ENCODE measurements at regions not wholly inside any gene's neighbourhood (a gene's known extent, or its start where the extent isn't known, plus 50 kb on each side); places are given as distances from the start of the nearest gene placed in this dataset.

DNA sequence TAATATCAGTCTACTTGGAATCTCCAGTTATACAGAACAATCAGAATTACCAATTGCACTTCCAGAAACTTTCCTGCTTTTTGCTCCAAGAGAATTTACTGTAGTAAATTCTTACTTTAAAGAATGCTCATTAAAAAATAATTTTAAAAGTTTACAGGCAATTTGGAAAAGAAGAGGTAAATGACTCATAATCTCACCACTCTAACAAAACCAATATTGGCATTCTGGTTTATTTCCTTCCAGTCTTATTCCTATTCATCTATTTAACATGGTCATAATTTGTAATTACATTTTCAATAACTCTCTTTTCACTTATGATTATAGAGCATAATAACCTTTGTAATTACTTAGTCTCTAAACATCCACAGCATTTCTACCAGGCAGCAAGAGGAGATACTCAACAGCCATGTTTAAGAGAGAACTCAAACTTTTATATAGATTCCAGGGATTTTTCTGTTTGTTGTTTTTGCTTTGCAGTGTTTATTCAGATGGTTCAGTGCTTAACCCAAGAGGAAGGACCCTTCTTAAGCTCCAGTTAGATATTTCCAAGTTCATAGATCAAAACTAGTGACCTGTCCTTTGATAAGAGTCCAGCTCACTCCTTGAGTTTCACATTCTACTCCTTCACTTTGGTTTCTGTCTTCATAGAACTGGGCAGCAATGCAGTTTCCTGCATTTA is 464.7 kb downstream of the TXNL1 start:
- TF ChIP-seq, protein P1, sequence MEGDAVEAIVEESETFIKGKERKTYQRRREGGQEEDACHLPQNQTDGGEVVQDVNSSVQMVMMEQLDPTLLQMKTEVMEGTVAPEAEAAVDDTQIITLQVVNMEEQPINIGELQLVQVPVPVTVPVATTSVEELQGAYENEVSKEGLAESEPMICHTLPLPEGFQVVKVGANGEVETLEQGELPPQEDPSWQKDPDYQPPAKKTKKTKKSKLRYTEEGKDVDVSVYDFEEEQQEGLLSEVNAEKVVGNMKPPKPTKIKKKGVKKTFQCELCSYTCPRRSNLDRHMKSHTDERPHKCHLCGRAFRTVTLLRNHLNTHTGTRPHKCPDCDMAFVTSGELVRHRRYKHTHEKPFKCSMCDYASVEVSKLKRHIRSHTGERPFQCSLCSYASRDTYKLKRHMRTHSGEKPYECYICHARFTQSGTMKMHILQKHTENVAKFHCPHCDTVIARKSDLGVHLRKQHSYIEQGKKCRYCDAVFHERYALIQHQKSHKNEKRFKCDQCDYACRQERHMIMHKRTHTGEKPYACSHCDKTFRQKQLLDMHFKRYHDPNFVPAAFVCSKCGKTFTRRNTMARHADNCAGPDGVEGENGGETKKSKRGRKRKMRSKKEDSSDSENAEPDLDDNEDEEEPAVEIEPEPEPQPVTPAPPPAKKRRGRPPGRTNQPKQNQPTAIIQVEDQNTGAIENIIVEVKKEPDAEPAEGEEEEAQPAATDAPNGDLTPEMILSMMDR (IDR thresholded peaks at IDR 0.05), result no peak
- Histone ChIP-seq H3K9ac (ENCODE audit: insufficient read depth, low read length, poor library complexity, severe bottlenecking) (no peak overlapping the region), H3K79me2 (ENCODE audit: insufficient read depth, low read length) (no peaks in the 10 kb centered on the region), H3K4me1 (ENCODE audit: control insufficient read depth in 1 of 2, insufficient read depth in 2 of 2, low read length in 2 of 2) (no peaks in the 10 kb centered on the region), H4K20me1 (ENCODE audit: insufficient read depth, low read length) (no peaks in the 10 kb centered on the region), H3K9me3 (replicated peaks in 1 of 2; ENCODE audit: control insufficient read depth in 1 of 2, insufficient read depth in 1 of 2, low read length in 2 of 2) (peaks cover 0 to 3% of the 10 kb centered on the region in 2 donors), H2AFZ (ENCODE audit: insufficient read depth, low read depth, low read length, poor library complexity, severe bottlenecking) (no peak overlapping the region), H3K27me3 (ENCODE audit: control insufficient read depth in 2 of 2, insufficient read depth in 2 of 2, low read length in 2 of 2) (no peaks in the 10 kb centered on the region), H3K4me3 (replicated peaks in 1 of 3; ENCODE audit: low read depth in 2 of 3, low read length in 3 of 3) (no peak overlapping the region), H3K36me3 (replicated peaks in 1 of 2; ENCODE audit: control insufficient read depth in 1 of 2, insufficient read depth in 2 of 2, low read length in 2 of 2) (no peaks in the 10 kb centered on the region), H3K4me2 (replicated peaks; ENCODE audit: extremely low read depth, low read length, poor library complexity, severe bottlenecking) (no peak overlapping the region), H3K27ac (ENCODE audit: low read depth in 1 of 2, low read length in 2 of 2) (no peak overlapping the region)
- Mint-ChIP-seq H3K4me1 (no peaks in the 10 kb centered on the region), H3K9me3 (peaks cover 0 to 9% (median 0%) of the 10 kb centered on the region in 7 donors), H3K27ac (no peak overlapping the region), H3K36me3 (no peaks in the 10 kb centered on the region), H3K4me3 (no peak overlapping the region), H3K27me3 (ENCODE audit: low read depth in 3 of 3) (no peaks in the 10 kb centered on the region)
- intact Hi-C loops (cut with micrococcal nuclease), result no loop called here
- DNase-seq, result no peak

GRCh38 chr18:56172527-56172926 is 465.9 kb downstream of the TXNL1 start:
- H3K27ac ChIP-seq (ENCODE audit: low read depth in 1 of 2, low read length in 2 of 2), result no peak overlapping the region
- H3K9me3 Mint-ChIP-seq, result peaks cover 0 to 9% (median 0%) of the 10 kb centered on the region in 7 donors
- H3K4me1 ChIP-seq (ENCODE audit: control insufficient read depth in 1 of 2, insufficient read depth in 2 of 2, low read length in 2 of 2), result no peaks in the 10 kb centered on the region
- H3K36me3 ChIP-seq (replicated peaks in 1 of 2; ENCODE audit: control insufficient read depth in 1 of 2, insufficient read depth in 2 of 2, low read length in 2 of 2), result no peaks in the 10 kb centered on the region
- WGBS (ENCODE audit: insufficient coverage), result 100% methylated on average over 1 of the region's 2 CpGs
- H3K36me3 Mint-ChIP-seq, result no peaks in the 10 kb centered on the region
- peaks cover 0 to 3% of the 10 kb centered on the region in 2 donors for H3K9me3 ChIP-seq (replicated peaks in 1 of 2; ENCODE audit: control insufficient read depth in 1 of 2, insufficient read depth in 1 of 2, low read length in 2 of 2)
- no peak overlapping the region for H2AFZ ChIP-seq (ENCODE audit: insufficient read depth, low read depth, low read length, poor library complexity, severe bottlenecking)
- no peak overlapping the region for H3K27ac Mint-ChIP-seq
- TF ChIP-seq, protein P1 (IDR thresholded peaks at IDR 0.05), result no peak
- H3K4me1 Mint-ChIP-seq, result no peaks in the 10 kb centered on the region
- H3K4me3 Mint-ChIP-seq, result no peak overlapping the region
- intact Hi-C loops (cut with micrococcal nuclease), result no loop called here
- H3K79me2 ChIP-seq (ENCODE audit: insufficient read depth, low read length), result no peaks in the 10 kb centered on the region
- H3K9ac ChIP-seq (ENCODE audit: insufficient read depth, low read length, poor library complexity, severe bottlenecking), result no peak overlapping the region
- DNase-seq, result no peak
- peaks cover 0 to 2% (median 0%) of the 10 kb centered on the region in 3 donors for H3K27me3 Mint-ChIP-seq (ENCODE audit: low read depth in 3 of 3)
- no peaks in the 10 kb centered on the region for H3K27me3 ChIP-seq (ENCODE audit: control insufficient read depth in 2 of 2, insufficient read depth in 2 of 2, low read length in 2 of 2)
- no peak overlapping the region for H3K4me3 ChIP-seq (replicated peaks in 1 of 3; ENCODE audit: low read depth in 2 of 3, low read length in 3 of 3)
- H3K4me2 ChIP-seq (replicated peaks; ENCODE audit: extremely low read depth, low read length, poor library complexity, severe bottlenecking), result no peak overlapping the region
- H4K20me1 ChIP-seq (ENCODE audit: insufficient read depth, low read length), result no peaks in the 10 kb centered on the region
